ENCODE measurements at regions not wholly inside any gene's neighbourhood (a gene's known extent, or its start where the extent isn't known, plus 50 kb on each side); places are given as distances from the start of the nearest gene placed in this dataset.
A peak's percentile ranks its signal among the peaks of the same experiment; 100 is the strongest.

DNA sequence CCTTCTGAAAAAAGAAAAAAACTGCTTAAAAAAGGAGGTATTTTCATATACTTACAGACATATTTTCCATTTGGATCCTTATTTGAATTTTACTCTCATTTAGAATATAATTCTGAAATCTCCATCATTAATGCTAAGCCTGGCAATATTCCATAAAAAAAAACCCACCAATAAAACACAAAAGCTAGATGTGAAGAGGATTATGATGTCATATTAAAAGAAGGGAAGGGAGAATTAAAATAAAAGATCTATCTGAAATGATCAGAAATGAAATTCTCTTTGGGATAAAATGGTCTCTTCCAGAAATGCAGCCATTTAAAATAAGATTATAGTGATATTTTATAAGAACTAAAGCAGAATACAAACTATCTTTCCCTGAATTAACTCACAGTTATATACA is 206.7 kb upstream of the CAMK1G start:
- no peak for DNase-seq (ENCODE audit: low spot score)

DNA sequence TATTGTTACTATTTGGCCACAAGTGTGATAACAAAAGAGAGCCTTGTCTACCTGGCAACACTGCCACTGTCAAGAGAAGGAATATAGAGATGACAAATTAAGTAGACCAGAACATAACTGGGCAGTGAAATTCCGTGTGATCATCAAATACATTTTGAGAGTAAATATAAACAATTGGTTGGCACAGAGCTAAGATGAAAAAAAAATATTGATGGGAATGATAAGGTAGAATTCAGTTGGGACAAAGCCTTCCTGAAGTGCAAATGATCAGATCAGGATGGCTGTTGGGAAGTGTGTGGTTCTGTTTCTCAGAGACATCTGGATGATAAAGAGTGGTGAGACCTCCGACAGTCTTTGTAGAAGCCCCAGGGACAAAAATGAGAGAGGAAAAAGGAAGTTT is 205.5 kb upstream of the CAMK1G start:
- no peak for DNase-seq (ENCODE audit: low spot score)

DNA sequence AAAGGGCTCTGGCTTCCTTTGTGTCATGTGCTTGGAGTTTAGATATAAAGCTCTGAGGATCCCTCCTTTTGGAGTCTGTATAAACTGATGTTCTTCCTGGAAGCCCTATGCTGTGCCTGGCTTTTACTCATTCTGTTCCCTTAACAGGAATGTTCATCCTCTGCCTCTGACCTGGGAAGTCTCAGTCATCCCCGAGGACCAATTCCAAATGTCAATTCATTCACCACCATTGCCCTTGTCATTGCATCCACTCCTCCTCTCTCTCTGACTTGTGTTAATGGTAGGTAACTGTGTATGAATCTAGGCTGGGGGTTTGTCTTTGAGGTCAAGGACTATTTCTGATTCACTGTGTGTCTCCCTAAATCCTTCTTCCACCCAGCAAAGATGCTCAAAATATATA is 204.2 kb upstream of the CAMK1G start:
- DNase-seq (ENCODE audit: low spot score), result no peak

DNA sequence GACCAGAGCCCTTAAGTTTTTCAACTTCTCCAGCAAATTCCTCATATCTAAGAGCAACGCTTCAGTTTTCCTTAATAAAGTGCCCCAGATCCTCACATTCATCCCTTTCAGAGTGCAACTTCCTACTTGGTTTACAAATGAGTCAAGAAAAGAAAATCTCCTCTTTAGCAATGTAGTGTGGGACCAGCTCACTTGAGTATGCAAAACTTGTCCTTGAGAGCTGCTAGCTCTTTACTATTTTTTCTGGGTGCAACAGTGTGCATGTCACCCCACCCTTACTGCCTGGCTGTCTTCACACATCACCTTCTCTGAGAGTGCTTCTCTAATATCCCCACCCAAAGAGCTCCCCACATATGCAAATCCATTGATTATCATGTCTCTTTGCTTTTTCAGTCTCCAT is 203.1 kb upstream of the CAMK1G start:
- no peak for DNase-seq (ENCODE audit: low spot score)

DNA sequence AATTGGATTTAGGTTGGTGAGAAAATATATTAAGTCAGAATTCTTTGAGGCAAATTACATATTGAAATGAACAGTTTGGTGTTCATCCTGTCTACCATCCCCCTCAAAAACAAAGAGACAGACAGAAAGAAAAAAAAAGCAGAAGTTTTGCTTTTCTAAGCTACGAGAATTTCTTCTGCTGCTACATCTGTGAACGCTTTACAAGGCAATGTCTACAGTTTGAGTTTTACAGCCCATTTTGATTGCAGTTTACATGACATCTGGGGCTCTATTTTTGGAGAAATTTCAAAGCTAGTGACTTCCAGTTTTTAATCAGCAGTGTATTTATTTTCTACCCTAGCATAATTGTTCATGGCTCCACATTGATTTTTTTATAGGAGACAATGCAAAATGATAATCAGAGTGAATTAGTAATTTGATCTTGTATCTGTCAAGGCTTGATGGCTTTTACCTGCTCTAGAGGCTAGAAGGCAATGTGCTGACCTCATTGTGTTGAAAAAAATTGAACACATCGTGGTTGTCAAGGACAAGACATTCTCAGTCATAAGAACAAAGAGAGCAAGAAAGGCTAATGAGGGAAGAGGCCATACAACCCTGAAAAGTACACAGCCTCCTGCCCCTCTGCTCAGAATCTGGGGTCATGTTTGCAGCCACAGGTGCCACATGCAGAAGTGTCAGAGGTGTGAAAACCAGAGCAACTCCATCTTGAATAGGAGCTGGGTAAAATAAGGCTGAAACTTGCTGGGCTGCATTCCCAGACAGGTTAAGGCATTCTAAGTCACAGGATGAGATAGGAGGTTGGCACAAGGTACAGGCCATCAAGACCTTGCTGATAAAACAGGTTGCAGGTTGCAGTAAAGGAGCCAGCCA is 201.0 kb upstream of the CAMK1G start:
- DNase-seq (ENCODE audit: low spot score), result no peak

DNA sequence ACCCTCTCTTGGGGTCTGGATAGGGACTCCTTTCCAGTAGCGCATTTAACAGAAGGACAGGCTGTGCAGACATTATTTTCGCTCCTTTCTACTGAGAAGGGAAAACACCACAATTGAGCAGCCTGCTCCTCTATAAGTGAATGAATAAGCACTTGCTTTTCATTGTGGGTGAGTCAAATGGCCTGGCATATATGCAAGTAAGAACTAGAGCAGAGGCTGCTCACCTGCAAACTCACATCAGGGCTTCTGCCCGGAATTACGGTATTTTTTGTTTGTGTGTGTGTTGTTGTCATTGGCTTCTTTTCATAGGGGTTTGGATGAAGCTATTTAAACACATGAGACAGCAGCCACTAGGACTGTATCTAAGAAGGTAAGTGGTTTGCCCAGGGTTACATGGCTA is 200.1 kb upstream of the CAMK1G start:
- DNase-seq (ENCODE audit: low spot score), result no peak

DNA sequence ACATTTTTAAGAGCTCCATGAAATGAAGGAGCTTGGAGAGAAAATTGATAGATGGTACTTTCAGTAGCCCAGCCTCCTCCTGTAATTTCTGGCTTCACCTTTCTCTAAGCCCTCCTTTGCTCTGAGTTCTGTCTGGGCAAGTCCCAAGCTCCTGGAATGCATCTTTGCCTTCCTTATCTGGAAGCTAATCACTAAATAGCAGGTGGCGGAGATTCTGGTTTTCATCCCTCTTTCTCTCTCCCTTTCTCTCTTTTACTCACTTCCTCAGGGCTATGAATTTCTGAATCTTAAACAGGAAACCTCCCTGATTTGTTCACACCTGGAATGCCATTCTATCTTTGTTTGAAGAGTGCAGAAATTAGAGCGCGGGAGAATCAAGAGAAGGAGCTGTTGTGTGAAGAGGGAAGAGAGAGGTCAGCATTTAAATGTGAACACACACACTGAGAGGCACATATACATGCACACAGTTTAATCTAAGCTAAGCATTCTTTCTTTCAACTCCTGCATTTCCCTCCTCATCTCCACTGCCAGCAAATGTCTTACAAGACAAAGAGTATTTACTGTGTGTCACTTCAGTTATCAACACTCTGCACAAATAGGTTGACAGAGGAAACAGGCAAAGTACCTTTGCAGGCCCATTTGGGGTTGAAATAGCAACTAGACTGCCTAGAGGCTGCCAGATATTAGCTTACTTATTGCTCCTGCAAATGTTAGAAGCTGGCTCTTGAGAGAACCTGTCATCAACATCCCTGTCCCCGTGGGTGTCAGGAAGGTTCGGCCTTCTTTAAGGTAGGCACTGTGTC is 199.4 kb upstream of the CAMK1G start:
- no peak for DNase-seq (ENCODE audit: low spot score)

DNA sequence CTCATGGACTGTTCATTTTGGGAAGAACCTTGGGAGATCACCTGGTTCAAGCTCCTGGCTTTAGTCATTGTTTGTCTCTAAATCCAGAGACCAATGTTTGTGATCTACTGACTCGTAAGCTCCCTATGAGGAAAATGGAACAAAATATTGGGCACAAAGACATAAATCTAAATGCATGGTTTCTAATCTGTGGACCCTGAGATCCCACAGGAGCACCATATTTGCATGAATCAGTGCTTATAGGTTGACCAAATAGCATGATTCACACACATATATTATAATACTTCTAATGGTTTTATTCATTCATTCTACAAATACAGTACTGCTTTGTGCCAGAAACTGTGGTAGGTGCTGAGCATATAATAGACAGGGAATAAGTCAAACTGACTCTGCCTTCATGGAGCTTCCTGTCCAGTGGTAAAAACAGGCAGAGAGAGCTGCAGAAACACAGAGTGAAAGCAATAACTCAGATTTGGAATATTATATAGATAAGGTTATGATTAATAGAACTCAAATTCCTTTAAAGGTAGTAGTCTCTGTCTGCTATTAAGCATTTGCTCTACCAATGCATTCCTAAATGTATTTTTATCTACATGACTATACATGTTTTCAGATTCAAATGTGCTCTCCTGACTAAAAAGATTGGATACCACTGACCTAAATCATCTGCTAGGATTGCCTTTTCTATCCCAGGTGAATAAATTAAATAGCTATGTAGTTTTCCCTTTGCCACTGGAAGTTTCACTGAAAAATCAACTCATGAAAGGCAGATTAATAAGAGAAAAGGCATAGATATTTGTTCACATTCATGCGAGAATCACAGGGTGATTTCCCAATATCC is 198.6 kb upstream of the CAMK1G start:
- DNase-seq (ENCODE audit: low spot score), result no peak

DNA sequence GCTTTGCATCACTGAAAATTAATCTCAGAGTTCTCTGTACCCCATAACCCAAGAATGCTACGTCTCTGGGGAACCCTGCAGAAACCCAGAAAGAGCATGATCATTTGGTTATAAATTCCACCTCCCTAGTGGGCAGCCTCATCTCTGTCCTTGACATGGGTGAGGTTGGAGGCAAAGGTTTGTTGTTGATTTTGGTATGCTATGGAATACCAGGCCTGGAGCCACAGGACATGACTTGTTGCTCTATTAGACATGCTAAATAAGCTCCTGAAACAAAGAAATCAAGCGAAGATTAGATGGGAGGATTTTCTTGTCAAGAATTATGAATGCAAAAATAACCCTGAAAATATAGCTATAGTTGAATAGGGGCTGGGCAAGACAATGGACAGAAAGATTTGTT is 197.4 kb upstream of the CAMK1G start:
- DNase-seq (ENCODE audit: low spot score), result no peak

DNA sequence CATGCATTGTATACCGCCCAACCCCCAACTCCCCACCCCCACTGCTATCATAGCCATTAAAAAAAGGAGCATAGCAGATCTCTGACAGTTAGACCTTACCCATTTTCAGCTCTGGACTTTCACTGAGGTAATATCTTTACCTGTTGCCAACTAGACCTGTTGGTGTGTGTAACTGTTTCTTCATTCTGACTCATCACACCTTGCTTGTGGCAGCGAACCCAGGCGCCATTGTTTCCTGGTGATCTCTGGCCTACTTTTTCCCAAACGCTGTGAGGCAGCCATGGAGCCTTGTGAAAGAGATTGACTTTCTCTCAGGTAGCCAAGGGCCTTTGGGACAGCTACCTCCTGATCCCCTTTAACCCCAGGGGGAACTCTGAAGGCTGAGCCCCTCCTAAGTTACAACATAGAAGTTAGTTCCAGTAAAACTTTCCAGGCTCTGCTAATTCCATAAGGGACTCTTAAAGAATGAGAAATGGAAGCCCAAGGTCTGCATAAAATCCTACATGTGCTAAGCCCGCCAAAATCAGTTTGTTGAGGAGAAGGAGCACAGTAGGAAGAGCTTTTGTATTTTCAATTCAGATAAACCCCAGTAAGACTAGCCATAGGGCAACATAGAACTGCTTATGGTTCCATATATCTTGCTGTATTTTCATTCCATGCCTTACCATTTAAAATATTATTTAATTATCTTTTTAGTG is 196.1 kb upstream of the CAMK1G start:
- no peak for DNase-seq (ENCODE audit: low spot score)

DNA sequence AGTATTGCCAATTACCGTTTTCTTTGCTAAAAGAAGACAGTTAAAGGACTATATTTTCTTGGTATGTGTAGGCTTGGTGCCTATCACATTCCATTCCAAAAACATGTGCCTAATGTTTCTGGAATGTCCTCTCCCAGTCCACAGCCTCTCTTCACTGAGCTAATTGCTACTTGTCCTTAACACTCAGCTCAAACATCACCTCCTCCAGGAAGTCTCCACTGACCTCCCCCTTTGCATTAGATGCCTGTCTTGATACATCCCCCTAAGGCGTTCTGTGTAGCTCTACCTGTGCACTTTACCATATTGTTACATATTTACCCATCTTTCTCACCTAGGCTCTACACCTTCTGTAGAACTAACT is 195.6 kb upstream of the CAMK1G start:
- DNase-seq (ENCODE audit: low spot score), result no peak

DNA sequence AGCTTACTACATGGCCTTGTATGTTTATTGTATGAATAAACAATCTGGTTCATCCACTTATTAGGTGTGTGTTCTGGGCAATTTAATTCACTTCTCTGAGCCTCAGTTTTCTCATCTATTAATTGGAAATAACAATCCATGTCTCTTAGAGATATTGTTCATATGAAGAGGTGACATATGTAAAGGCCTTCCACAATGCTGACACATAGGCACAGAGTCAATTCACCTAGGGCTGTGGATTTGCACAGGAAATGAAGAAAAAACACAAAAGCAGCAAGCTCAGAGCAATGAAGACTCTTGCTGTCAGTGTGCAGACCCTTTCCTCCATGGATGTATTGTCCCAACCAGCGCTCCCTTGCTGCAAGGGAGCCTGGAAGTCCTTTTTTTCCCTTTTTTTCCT is 195.2 kb upstream of the CAMK1G start:
- no peak for DNase-seq (ENCODE audit: low spot score)

DNA sequence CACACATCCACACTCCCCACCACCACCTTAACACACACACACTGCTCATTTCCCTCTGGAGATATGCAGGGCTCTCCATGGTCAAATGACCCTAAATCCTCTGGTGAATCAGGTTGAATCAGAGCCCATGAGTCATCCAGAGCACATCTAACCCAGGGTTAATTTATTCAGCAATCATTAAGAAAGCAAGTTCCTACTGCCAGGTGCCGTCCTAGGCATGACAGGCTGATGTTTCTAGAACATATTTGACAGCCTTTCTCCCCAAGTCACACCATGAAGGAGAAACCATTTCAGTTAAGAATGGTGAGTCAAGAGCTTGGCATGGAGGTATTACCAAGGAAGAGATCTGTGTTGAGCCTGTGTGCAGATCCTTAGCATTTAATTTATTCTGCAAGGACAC is 194.3 kb upstream of the CAMK1G start:
- DNase-seq (ENCODE audit: low spot score), result peak; percentile 86

DNA sequence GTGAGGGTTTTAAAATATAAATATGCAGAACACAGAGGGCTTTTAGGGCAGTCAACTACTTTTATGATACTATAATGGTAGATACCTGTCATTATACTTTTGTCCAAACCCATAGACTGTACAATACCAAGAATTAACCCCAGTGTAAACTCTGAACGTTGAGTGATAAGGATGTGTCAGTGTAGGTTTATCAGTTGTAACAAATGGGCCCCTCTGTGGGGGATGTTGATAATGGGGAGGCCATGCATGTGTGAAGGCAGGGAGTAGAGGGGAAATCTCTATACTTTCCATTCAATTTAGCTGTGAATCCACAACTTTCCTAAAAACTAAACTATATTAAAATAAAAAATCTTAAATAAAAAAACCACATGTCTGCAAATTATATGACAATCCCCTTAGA is 193.5 kb upstream of the CAMK1G start:
- no peak for DNase-seq (ENCODE audit: low spot score)

DNA sequence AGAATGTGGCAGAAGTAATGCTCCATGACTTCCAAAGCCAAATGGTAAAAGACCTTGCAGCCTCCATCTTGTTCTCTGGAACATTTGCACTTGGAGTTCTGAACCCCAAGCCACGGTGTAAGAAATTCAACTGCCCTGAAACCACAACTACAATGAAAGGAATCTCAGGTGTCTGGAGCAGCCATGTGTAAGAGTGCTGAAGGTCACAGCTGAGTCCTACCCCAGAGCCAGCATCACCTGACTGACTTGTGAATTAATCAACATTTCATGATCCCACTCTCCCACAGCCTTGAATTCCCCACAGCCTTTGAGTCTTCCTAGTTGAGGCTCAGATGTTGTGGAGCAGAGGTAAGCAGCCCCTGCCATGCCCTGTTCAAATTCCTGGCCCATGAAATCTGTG is 192.8 kb upstream of the CAMK1G start:
- DNase-seq (ENCODE audit: low spot score), result no peak

DNA sequence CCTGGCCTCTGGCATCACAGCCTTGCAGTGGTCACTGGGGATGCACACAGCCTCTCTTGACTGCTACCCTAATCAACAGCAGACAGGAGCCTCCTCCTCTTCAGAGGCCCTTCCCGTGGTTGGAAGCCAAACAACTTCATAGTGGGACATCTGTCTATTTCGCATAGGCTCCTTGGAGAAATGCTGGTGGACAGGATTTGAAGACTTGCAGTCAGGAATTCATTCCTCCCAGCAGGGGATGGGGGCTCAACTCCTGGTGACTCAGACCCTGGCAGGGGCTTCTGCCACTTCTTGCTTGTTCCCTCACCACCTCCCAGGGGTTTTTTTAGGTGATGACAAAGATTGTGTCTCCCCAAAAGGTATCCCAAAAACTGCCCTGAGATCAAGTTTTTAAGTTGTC is 191.7 kb upstream of the CAMK1G start:
- DNase-seq (ENCODE audit: low spot score), result no peak

DNA sequence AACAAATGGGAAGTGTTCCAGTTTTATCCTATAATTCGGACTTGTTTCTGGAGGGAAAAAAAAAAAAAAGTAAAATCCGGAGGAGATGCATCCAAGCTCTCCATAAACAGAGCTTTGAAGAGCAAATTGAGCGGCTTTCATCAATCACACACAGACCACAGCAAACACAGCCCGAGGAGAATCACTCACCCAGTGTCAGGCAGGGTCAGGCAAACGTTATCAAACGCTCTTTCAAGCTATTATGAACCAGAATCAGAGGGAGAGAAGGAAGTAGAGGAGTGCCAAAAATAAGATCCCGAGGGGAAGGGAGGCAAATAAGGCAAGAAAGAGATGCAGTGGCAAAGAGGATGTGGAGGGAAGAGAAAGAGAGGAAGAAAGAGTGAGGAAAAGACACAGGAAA is 188.3 kb upstream of the CAMK1G start:
- DNase-seq (ENCODE audit: low spot score), result no peak

DNA sequence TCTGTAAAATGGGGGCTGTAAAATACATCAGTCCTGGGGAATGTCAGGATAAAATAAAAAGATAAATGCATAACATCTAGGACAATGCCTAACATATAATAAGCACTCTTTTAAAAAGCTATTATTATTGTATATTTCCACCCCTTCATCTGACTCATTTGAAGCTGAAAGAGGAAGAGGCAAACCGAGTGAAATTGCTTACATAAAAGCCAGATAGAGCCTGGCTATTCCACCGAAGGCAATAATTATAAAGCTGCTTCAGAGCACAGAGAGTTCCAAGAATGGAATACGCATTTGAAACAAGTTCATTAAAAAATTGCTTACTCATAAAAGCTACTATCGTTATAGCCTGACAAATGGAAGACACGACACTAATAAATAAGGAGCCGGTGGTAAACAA is 186.1 kb upstream of the CAMK1G start:
- no peak for DNase-seq (ENCODE audit: low spot score)

DNA sequence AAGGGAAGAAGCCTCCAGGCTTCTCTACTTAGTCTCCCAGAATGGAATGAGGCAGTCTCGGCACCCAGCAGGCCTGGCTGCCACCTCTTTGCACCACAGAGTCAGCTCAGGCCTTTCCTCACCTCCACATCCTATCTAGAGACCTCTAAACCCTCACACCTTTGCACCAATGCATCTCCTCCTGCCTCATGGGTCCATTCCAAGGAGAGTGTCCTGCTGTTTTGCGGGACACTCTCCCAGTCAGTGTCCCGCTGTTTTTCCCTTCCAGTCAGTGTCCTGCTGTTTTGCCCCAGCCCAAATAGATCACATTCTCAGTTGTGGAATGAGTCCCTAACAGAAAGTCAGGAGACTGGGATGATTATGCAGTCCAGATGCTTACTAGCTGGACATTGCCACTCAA is 185.6 kb upstream of the CAMK1G start:
- DNase-seq (ENCODE audit: low spot score), result no peak

DNA sequence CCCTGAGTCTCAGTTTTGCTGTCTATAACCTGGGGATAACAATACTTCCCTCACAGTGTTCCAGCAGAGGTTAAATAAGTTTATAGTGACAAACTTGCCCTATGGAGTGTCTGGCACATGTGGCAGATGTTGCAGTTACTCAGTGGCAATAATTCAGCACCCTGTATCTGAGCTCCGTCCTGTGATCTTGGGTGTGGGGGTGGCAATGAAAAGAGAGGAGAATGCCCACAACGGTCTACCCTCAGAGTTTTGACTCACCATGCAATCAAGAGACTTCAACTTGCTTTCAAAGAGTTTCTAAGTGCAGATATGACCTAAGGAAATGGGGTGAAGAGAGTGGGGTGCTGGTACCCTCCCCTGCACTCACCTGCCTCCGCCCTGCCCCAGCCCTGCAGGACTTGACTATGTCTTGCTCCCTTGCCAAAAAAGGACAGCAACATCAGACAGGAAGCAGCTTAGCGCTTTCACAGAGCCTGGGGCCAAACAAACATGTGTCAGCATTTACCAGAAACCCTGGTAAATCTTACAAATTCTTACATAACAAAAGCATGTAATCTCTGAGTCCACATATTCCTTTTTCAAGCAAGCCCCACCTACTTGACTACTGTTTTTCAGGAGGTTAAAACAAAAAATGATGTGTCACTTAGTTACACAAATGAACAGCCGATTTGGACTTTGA is 185.1 kb upstream of the CAMK1G start:
- DNase-seq (ENCODE audit: low spot score), result peak; percentile 12

DNA sequence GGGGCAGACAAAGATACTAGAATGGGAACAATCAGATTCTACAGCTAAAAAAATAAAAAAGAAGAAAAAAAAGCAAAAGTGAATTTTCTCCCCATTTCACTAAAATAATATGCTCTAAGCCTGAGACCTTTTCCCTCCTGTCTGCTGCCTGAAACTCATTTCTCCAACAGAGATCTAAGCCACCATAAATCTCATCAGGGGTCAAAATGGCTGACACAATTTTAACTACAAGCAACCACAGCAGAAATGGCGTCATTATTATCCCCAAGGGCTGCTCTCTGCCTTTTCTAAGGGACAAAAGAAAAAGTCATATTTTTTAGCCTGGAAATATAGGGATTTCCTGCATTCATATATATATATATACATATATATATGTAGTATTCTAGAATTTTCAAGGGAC is 183.7 kb upstream of the CAMK1G start:
- no peak for DNase-seq (ENCODE audit: low spot score)

All from RKO (cell line).